Activated CD4-positive, alpha-beta T cell treated with anti-CD3 and anti-CD28 coated beads, Interleukin-2, amount 50 U/mL, for 1 hour (primary cell): ENCODE measurements at regions not wholly inside any gene's neighbourhood (a gene's known extent, or its start where the extent isn't known, plus 50 kb on each side); places are given as distances from the start of the nearest gene placed in this dataset.
"Not testable (repeated sequence)": the region's sequence is repeated elsewhere in the genome, so short reads cannot be mapped to it uniquely, and the experiment has no call there.

ENCODE experiments used
- DNase-seq: peaks from one replicate; pipeline ENCODE4 v3.0.0-alpha.2; 2020

GRCh38 chr3:27779176-27779575 is 57.1 kb upstream of the EOMES start:
- no peak for DNase-seq

GRCh38 chr3:27789420-27789819 is 67.3 kb upstream of the EOMES start:
- no peak for DNase-seq

GRCh38 chr3:27791956-27792355 is 69.8 kb upstream of the EOMES start:
- DNase-seq: no peak

- no peak for DNase-seq
Measured at GRCh38 chr3:27792869-27793268, 70.7 kb upstream of the EOMES start.

GRCh38 chr3:27794211-27794610 is 72.1 kb upstream of the EOMES start:
- no peak for DNase-seq

- no peak for DNase-seq
Measured at GRCh38 chr3:27796365-27796875, 74.3 kb upstream of the EOMES start.

- no peak for DNase-seq
Measured at GRCh38 chr3:27797773-27798172, 75.7 kb upstream of the EOMES start.

- no peak for DNase-seq
Measured at GRCh38 chr3:27800261-27800660, 78.1 kb upstream of the EOMES start.

GRCh38 chr3:27802425-27802824 is 80.3 kb upstream of the EOMES start:
- DNase-seq: no peak

GRCh38 chr3:27802849-27803248 is 80.7 kb upstream of the EOMES start:
- DNase-seq: no peak

GRCh38 chr3:27805282-27805681 is 83.2 kb upstream of the EOMES start:
- DNase-seq: no peak

GRCh38 chr3:27813255-27813654 is 91.1 kb upstream of the EOMES start:
- no peak for DNase-seq

GRCh38 chr3:27821609-27822008 is 99.5 kb upstream of the EOMES start:
- not testable (repeated sequence) for DNase-seq

GRCh38 chr3:27824312-27825200 is 102.4 kb upstream of the EOMES start:
- no peak for DNase-seq

GRCh38 chr3:27826448-27826847 is 104.3 kb upstream of the EOMES start:
- no peak for DNase-seq

GRCh38 chr3:27827041-27827440 is 104.9 kb upstream of the EOMES start:
- no peak for DNase-seq

- no peak for DNase-seq
Measured at GRCh38 chr3:27840807-27841594, 118.9 kb upstream of the EOMES start.

- no peak for DNase-seq
Measured at GRCh38 chr3:27844052-27844675, 122.0 kb upstream of the EOMES start.

- DNase-seq: no peak
Measured at GRCh38 chr3:27847697-27848096, 125.6 kb upstream of the EOMES start.

- no peak for DNase-seq
Measured at GRCh38 chr3:27848826-27849225, 126.7 kb upstream of the EOMES start.

- DNase-seq: no peak
Measured at GRCh38 chr3:27859821-27860220, 137.7 kb upstream of the EOMES start.

GRCh38 chr3:27861046-27862036 is 139.2 kb upstream of the EOMES start:
- DNase-seq: no peak
